H1 (cell line): ENCODE measurements at regions not wholly inside any gene's neighbourhood (a gene's known extent, or its start where the extent isn't known, plus 50 kb on each side); places are given as distances from the start of the nearest gene placed in this dataset.

Source experiments
- CTCF ChIA-PET: fragments of 300-600 bp; sonication (Branson Sonifier 250); formaldehyde crosslinking; loops from one replicate; lab custom pipeline; 2021; ENCODE audit not compliant: partially characterized antibody; lab: Charles Lee
- POLR2A ChIA-PET: fragments of 300-600 bp; sonication (Branson Sonifier 250); formaldehyde crosslinking; loops from one replicate; lab custom pipeline; 2021; ENCODE audit warnings: inconsistent platforms; ENCODE audit not compliant: partially characterized antibody; lab: Charles Lee
- DNase-seq, 2 experiments: peaks; one replicate each; pipeline versions ENCODE4 v3.0.0 to v3.0.0-alpha.2; 2010 to 2022; ENCODE audit warnings: low spot score in 2 of 2, low read depth in 1 of 2, mixed read lengths in 1 of 2
- FAIRE-seq: peaks from 2 replicates; lab custom pipeline; 2011; peaks lifted over from hg19 to GRCh38; lab: Jason Lieb, UNC
- H2AFZ ChIP-seq: 2 replicates; pipeline ENCODE4 v1.8.1; 2012; ENCODE audit warnings: low read length, inconsistent platforms
- H2AK5ac ChIP-seq: 2 replicates; pipeline ENCODE4 v1.6.1; 2013; ENCODE audit warnings: low read depth, low read length
- H2BK120ac ChIP-seq: replicated peaks from 2 replicates; pipeline ENCODE3; 2013; ENCODE audit warnings: low read depth, low read length, inconsistent platforms
- H2BK12ac ChIP-seq: 2 replicates; pipeline ENCODE4 v1.6.1; 2013; ENCODE audit warnings: low read depth, low read length
- H2BK15ac ChIP-seq: 2 replicates; pipeline ENCODE4 v1.6.1; 2013; ENCODE audit warnings: low read length
- H2BK20ac ChIP-seq: 2 replicates; pipeline ENCODE4 v1.6.1; 2013; ENCODE audit warnings: low read length
- H2BK5ac ChIP-seq: 2 replicates; pipeline ENCODE4 v1.6.1; 2013; ENCODE audit warnings: low read depth, low read length
- H3K14ac ChIP-seq: 2 replicates; pipeline ENCODE4 v1.6.1; 2013; ENCODE audit warnings: inconsistent platforms; ENCODE audit not compliant: insufficient read length
- H3K18ac ChIP-seq: 2 replicates; pipeline ENCODE4 v1.6.1; 2013; ENCODE audit warnings: low read length; ENCODE audit errors: extremely low read depth
- H3K23ac ChIP-seq: 2 replicates; pipeline ENCODE4 v1.6.1; 2013; ENCODE audit warnings: inconsistent platforms; ENCODE audit not compliant: insufficient read length
- H3K23me2 ChIP-seq: 2 replicates; pipeline ENCODE4 v1.6.1; 2013; ENCODE audit warnings: low read depth, low read length
- H3K27ac ChIP-seq: 2 replicates; pipeline ENCODE4 v1.6.1; 2011; ENCODE audit warnings: low read depth, low read length, inconsistent platforms
- H3K27me3 ChIP-seq, 4 experiments: replicated peaks in 1 of 4; 1 replicate in 1 of 4; 2 replicates in 3 of 4; pipeline versions ENCODE4 v1.6.1 to v1.8.1; 2011 to 2013; ENCODE audit warnings: low read length in 3 of 4, mild to moderate bottlenecking in 3 of 4, inconsistent platforms in 2 of 4, mixed read lengths in 2 of 4, moderate library complexity in 1 of 4; ENCODE audit not compliant: control insufficient read depth in 3 of 4, insufficient read depth in 3 of 4; ENCODE audit errors: extremely low read depth in 1 of 4
- H3K36me3 ChIP-seq, 4 experiments: 2 replicates each; pipeline versions ENCODE4 v1.6.1 to v1.8.1; 2011 to 2013; ENCODE audit warnings: mild to moderate bottlenecking in 4 of 4, low read length in 3 of 4, moderate library complexity in 2 of 4, control low read depth in 1 of 4, inconsistent platforms in 1 of 4; ENCODE audit not compliant: insufficient read depth in 4 of 4, control insufficient read depth in 2 of 4
- H3K4ac ChIP-seq: replicated peaks from 2 replicates; pipeline ENCODE3; 2013; ENCODE audit warnings: low read length, low read depth, mixed read lengths, inconsistent platforms; ENCODE audit not compliant: insufficient read length
- H3K4me1 ChIP-seq, 4 experiments: replicated peaks in 1 of 4; 1 replicate in 1 of 4; 2 replicates in 3 of 4; pipeline versions ENCODE4 v1.6.1 to v1.8.1; 2011 to 2013; ENCODE audit warnings: low read length in 3 of 4, inconsistent platforms in 2 of 4, mixed read lengths in 1 of 4; ENCODE audit not compliant: insufficient read depth in 4 of 4, control insufficient read depth in 3 of 4
- H3K4me2 ChIP-seq, 2 experiments: 2 replicates each; pipeline versions ENCODE4 v1.6.1 to v1.8.1; 2011 to 2013; ENCODE audit warnings: low read depth in 2 of 2, low read length in 2 of 2, control low read depth in 1 of 2, inconsistent platforms in 1 of 2, mild to moderate bottlenecking in 1 of 2; ENCODE audit not compliant: insufficient read depth in 1 of 2
- H3K4me3 ChIP-seq, 4 experiments: fragments of 200-600, 300-600 bp in 1 of 4; sonication (generic), shearing (Covaris generic), sonication (Bioruptor Twin) in 1 of 4; 2 replicates each; pipeline versions ENCODE4 v1.5.1 to v1.8.1; 2011 to 2016; ENCODE audit warnings: low read length in 4 of 4, low read depth in 3 of 4, control low read depth in 2 of 4, inconsistent platforms in 2 of 4, mild to moderate bottlenecking in 2 of 4, mixed read lengths in 1 of 4, moderate library complexity in 1 of 4; ENCODE audit not compliant: insufficient read depth in 2 of 4; ENCODE audit errors: extremely low read depth in 1 of 4
- H3K56ac ChIP-seq: replicated peaks from 2 replicates; pipeline ENCODE3; 2013; ENCODE audit warnings: low read depth, mild to moderate bottlenecking, mixed read lengths, low read length, inconsistent platforms; ENCODE audit not compliant: insufficient read length
- H3K79me1 ChIP-seq: 2 replicates; pipeline ENCODE4 v1.6.1; 2013; ENCODE audit warnings: low read depth, low read length, control low read depth
- H3K79me2 ChIP-seq, 2 experiments: 2 replicates each; pipeline versions ENCODE4 v1.6.1 to v1.8.1; 2012 to 2013; ENCODE audit warnings: low read length in 2 of 2, mild to moderate bottlenecking in 2 of 2, inconsistent platforms in 1 of 2; ENCODE audit not compliant: insufficient read depth in 2 of 2, control insufficient read depth in 1 of 2
- H3K9ac ChIP-seq, 4 experiments: replicated peaks in 1 of 4; 1 replicate in 1 of 4; 2 replicates in 3 of 4; pipeline versions ENCODE4 v1.6.1 to v1.8.1; 2011 to 2013; ENCODE audit warnings: low read depth in 3 of 4, low read length in 3 of 4, control low read depth in 2 of 4, mild to moderate bottlenecking in 2 of 4, moderate library complexity in 2 of 4, inconsistent platforms in 1 of 4; ENCODE audit errors: extremely low read depth in 1 of 4
- H3K9me3 ChIP-seq, 2 experiments: 2 replicates each; pipeline versions ENCODE4 v1.6.1 to v1.8.1; 2012 to 2013; ENCODE audit warnings: mild to moderate bottlenecking in 2 of 2, moderate library complexity in 2 of 2, control low read depth in 1 of 2, inconsistent platforms in 1 of 2, low read depth in 1 of 2, low read length in 1 of 2, mixed read lengths in 1 of 2; ENCODE audit not compliant: insufficient read depth in 2 of 2
- H4K20me1 ChIP-seq, 2 experiments: replicated peaks in 1 of 2; 2 replicates each; pipeline versions ENCODE3 to v1.8.1; 2011 to 2013; ENCODE audit warnings: inconsistent platforms in 2 of 2, low read length in 2 of 2, mild to moderate bottlenecking in 1 of 2; ENCODE audit not compliant: insufficient read depth in 2 of 2, control insufficient read depth in 1 of 2
- H4K5ac ChIP-seq: 2 replicates; pipeline ENCODE4 v1.6.1; 2013; ENCODE audit warnings: low read length, low read depth, mixed read lengths, inconsistent platforms; ENCODE audit not compliant: insufficient read length
- H4K8ac ChIP-seq: 2 replicates; pipeline ENCODE4 v1.8.0; 2013; ENCODE audit warnings: mild to moderate bottlenecking, moderate library complexity, low read length, inconsistent platforms; ENCODE audit not compliant: insufficient read depth; ENCODE audit errors: extremely low read depth
- H4K91ac ChIP-seq: replicated peaks from 2 replicates; pipeline ENCODE3; 2013; ENCODE audit warnings: low read length, mixed read lengths, inconsistent platforms; ENCODE audit not compliant: insufficient read length
- ASH2L ChIP-seq: fragments of 200-600, 300-600 bp; sonication (generic); IDR thresholded peaks from one replicate; pipeline ENCODE4 v1.7.1; 2017; ENCODE audit warnings: low read length
- BCL11A ChIP-seq, 2 experiments: IDR thresholded peaks; one replicate each; pipeline ENCODE4 v1.6.1; 2011; ENCODE audit warnings: low read depth in 2 of 2, low read length in 2 of 2, mild to moderate bottlenecking in 2 of 2
- CTBP2 ChIP-seq: IDR thresholded peaks from 2 replicates; pipeline ENCODE4 v1.7.0; 2011; ENCODE audit warnings: borderline replicate concordance, mild to moderate bottlenecking, moderate library complexity, mixed read lengths, low read length; ENCODE audit not compliant: insufficient read depth, insufficient read length
- GTF2F1 ChIP-seq: IDR thresholded peaks from 2 replicates; pipeline ENCODE4 v1.6.1; 2012; ENCODE audit warnings: low read depth, low read length, improper control_type of control experiment, borderline replicate concordance
- KDM1A ChIP-seq: fragments of 200-600, 300-600 bp; sonication (generic); IDR thresholded peaks from 2 replicates; pipeline ENCODE4 v1.7.1; 2016; ENCODE audit warnings: mild to moderate bottlenecking, low read length, borderline replicate concordance
- KDM4A ChIP-seq: IDR thresholded peaks from one replicate; pipeline ENCODE4 v1.7.1; 2012; ENCODE audit warnings: low read depth, mild to moderate bottlenecking, moderate library complexity, low read length, inconsistent platforms; ENCODE audit not compliant: severe bottlenecking
- NRF1 ChIP-seq: IDR thresholded peaks from 2 replicates; pipeline ENCODE4 v1.6.1; 2011; ENCODE audit warnings: mild to moderate bottlenecking, low read depth, low read length, improper control_type of control experiment
- SIRT6 ChIP-seq: IDR thresholded peaks from one replicate; pipeline ENCODE4 v1.7.1; 2012; ENCODE audit warnings: low read length, inconsistent platforms
- SUZ12 ChIP-seq: fragments of 200-600 bp; sonication (generic); IDR thresholded peaks from 2 replicates; pipeline ENCODE4 v1.6.1; 2012; ENCODE audit warnings: mild to moderate bottlenecking, inconsistent platforms, low read length, moderate library complexity, mixed read lengths
- TAF1 ChIP-seq: IDR thresholded peaks from 2 replicates; pipeline ENCODE4 v1.6.1; 2011; ENCODE audit warnings: mild to moderate bottlenecking, low read depth, low read length
- TEAD4 ChIP-seq: IDR thresholded peaks from 2 replicates; pipeline ENCODE4 v1.6.1; 2012; ENCODE audit warnings: low read depth, low read length, inconsistent platforms, mixed read lengths
- YY1 ChIP-seq: IDR thresholded peaks from 2 replicates; pipeline ENCODE4 v1.6.1; 2011; ENCODE audit warnings: low read depth, mild to moderate bottlenecking, low read length
- WGBS, 2 experiments: shearing (Covaris generic) in 1 of 2; methylation state at CpG; one replicate each; pipeline versions ENCODE4 v1.1.6 to v1.1.7; 2013 to 2015; ENCODE audit warnings: low lambda C conversion rate in 2 of 2, mixed read lengths in 2 of 2, inconsistent platforms in 1 of 2, low coverage in 1 of 2, missing lambda C conversion rate in 1 of 2; ENCODE audit not compliant: insufficient replicate concordance in 2 of 2, insufficient coverage in 1 of 2, insufficient read length in 1 of 2; ENCODE audit errors: extremely low coverage in 1 of 2, missing lambda C conversion rate in 1 of 2; 5-methylcytosine and 5-hydroxymethylcytosine counted together
- TF ChIP-seq, protein P1 (sequence below): IDR thresholded peaks from 2 replicates; pipeline ENCODE4 v1.6.1; 2011; ENCODE audit warnings: low read length, improper control_type of control experiment

DNA sequence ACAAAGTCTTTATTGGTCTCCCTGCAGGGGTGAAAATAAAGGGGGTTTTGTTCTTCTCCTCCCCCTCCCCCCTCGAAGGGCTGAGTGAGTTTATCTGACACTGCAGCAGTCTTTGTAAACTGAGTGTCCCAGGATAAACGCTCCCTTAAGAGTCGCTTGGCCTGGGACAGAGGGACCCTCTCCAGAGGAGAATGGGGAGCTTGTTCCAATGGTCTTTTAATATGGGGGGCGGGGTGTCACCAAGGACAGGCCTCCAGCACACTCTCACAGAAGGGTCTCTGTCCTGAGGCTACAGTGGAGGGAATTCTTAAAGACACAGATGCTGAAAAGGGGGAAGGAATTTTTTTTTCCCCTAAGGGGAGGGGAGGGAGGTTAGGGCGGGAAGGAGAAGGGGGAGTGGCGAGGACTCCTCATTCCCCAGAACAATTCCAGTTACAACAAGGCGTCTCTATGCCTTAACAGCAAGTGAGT lies 455.5 kb downstream of the SOX9 start:
- no peak for FAIRE-seq
- no peak overlapping the region for H3K14ac ChIP-seq
- H3K9ac ChIP-seq: no peak overlapping the region
- H2AK5ac ChIP-seq: no peak overlapping the region
- H3K27ac ChIP-seq: no peak overlapping the region
- no peak overlapping the region for H4K5ac ChIP-seq
- no peaks in the 10 kb centered on the region for H4K20me1 ChIP-seq
- no peaks in the 10 kb centered on the region for H3K79me2 ChIP-seq
- no peak overlapping the region for H2BK20ac ChIP-seq
- DNase-seq: no peak
- CTCF ChIA-PET: interaction anchor here (1.4 to 5.8 kb wide), 2 partner anchors 12 to 17 kb away, joined by 3 to 35 read pairs; no protein-coding TSS in a partner anchor
- peak overlapping the region in 3 of 4 experiments; percentile 6 to 39 (median 19); a peak in 5 of 8 replicates for H3K4me3 ChIP-seq
- H3K4me1 ChIP-seq: peaks cover 0 to 13% (median 10%) of the 10 kb centered on the region in 4 experiments; a peak in 5 of 7 replicates
- no peak overlapping the region for H2BK5ac ChIP-seq
- no peak overlapping the region for H4K91ac ChIP-seq
- no peaks in the 10 kb centered on the region for H3K23me2 ChIP-seq
- no peaks in the 10 kb centered on the region for H3K36me3 ChIP-seq
- no peak overlapping the region for H4K8ac ChIP-seq
- H3K4me2 ChIP-seq: peak overlapping the region; percentile 53 to 78
- no peak overlapping the region for H3K56ac ChIP-seq
- peak overlapping the region; percentile 56 for H3K18ac ChIP-seq
- WGBS, 2 experiments: 32% methylated on average over 5 of the region's 7 CpGs; no CpG with 5 or more reads in 1 of the 2 experiments
- H2BK12ac ChIP-seq: no peak overlapping the region
- H3K9me3 ChIP-seq: no peaks in the 10 kb centered on the region
- no peaks in the 10 kb centered on the region for H3K79me1 ChIP-seq
- H3K27me3 ChIP-seq: no peaks in the 10 kb centered on the region
- H2BK15ac ChIP-seq: no peak overlapping the region
- POLR2A ChIA-PET: interaction anchor here (0.5 to 1.9 kb wide), 2 partner anchors 16 to 1631 kb away, joined by 3 to 7 read pairs; no protein-coding TSS in a partner anchor
- H2AFZ ChIP-seq: 0 out of 2 replicates have a peak overlapping the region, but pooled peaks have one; percentile 46
- TF ChIP-seq BCL11A (IDR thresholded peaks at IDR 0.05; ENCODE audit: low read depth in 2 of 2, low read length in 2 of 2) (no peak), GTF2F1 (no peak), SUZ12 (no peak), KDM1A (peak; percentile 27; the same call in 1 of the 2 replicates), NRF1 (no peak), TAF1 (no peak), ASH2L (peak; percentile 57), CTBP2 (no peak), KDM4A (no peak), YY1 (no peak), TEAD4 (0 out of 2 replicates have a peak, but pooled peaks have one; percentile 9), SIRT6 (no peak)
- TF ChIP-seq, protein P1, sequence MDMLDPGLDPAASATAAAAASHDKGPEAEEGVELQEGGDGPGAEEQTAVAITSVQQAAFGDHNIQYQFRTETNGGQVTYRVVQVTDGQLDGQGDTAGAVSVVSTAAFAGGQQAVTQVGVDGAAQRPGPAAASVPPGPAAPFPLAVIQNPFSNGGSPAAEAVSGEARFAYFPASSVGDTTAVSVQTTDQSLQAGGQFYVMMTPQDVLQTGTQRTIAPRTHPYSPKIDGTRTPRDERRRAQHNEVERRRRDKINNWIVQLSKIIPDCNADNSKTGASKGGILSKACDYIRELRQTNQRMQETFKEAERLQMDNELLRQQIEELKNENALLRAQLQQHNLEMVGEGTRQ: no peak
- H2BK120ac ChIP-seq: no peak overlapping the region
- H3K23ac ChIP-seq: no peak overlapping the region
- no peak overlapping the region for H3K4ac ChIP-seq
